WTC11 (cell line): ENCODE measurements at regions not wholly inside any gene's neighbourhood (a gene's known extent, or its start where the extent isn't known, plus 50 kb on each side); places are given as distances from the start of the nearest gene placed in this dataset.

Experiments
- ATAC-seq: fragments of 200-7000 bp; cut with Tn5 transposase; 2 replicates; pipeline ENCODE4 v1.10.0; 2021; ENCODE audit warnings: mild to moderate bottlenecking, moderate library complexity
- CTCF ChIA-PET: fragments of 300-600 bp; sonication (Branson Sonifier 250); formaldehyde crosslinking; loops from one replicate; lab custom pipeline; 2021; ENCODE audit warnings: antibody characterized with exemption; lab: Charles Lee
- POLR2A ChIA-PET: fragments of 350-600 bp; sonication (Branson Sonifier 250); formaldehyde crosslinking; loops from one replicate; lab custom pipeline; 2021; ENCODE audit warnings: antibody characterized with exemption; lab: Charles Lee
- DNase-seq: peaks from one replicate; pipeline ENCODE4 v3.0.0; 2021; ENCODE audit warnings: low spot score
- H3K27ac Mint-ChIP-seq: 2 replicates; pipeline ENCODE4 v1.8.0; 2021; ENCODE audit warnings: mixed read lengths
- H3K27me3 Mint-ChIP-seq: 2 replicates; pipeline ENCODE4 v1.8.0; 2021; ENCODE audit warnings: low read depth, mild to moderate bottlenecking, moderate library complexity, mixed read lengths
- H3K36me3 Mint-ChIP-seq: 2 replicates; pipeline ENCODE4 v1.8.0; 2021; ENCODE audit warnings: mixed read lengths
- H3K4me1 Mint-ChIP-seq: 2 replicates; pipeline ENCODE4 v1.8.0; 2022; ENCODE audit warnings: mixed read lengths
- H3K4me3 Mint-ChIP-seq: 2 replicates; pipeline ENCODE4 v1.8.0; 2021; ENCODE audit warnings: mild to moderate bottlenecking, moderate library complexity, mixed read lengths
- H3K9me3 Mint-ChIP-seq: 2 replicates; pipeline ENCODE4 v1.8.0; 2021; ENCODE audit warnings: mixed read lengths
- ESRRA ChIP-seq: sonication (generic); formaldehyde crosslinking; IDR thresholded peaks from 2 replicates; pipeline ENCODE4 v1.8.1; 2022; ENCODE audit warnings: mild to moderate bottlenecking, missing genetic modification reagents, borderline replicate concordance
- FOXJ3 ChIP-seq: sonication (generic); formaldehyde crosslinking; IDR thresholded peaks from 2 replicates; pipeline ENCODE4 v1.9.0; 2021; ENCODE audit warnings: missing genetic modification reagents, mild to moderate bottlenecking, borderline replicate concordance
- HMGA2 ChIP-seq: fragments of 250-450 bp; sonication (Bioruptor Pico); IDR thresholded peaks from 2 replicates; pipeline ENCODE4 v1.4.0; 2021; ENCODE audit warnings: mild to moderate bottlenecking, moderate library complexity
- KAT7 ChIP-seq: sonication (generic); formaldehyde crosslinking; IDR thresholded peaks from 2 replicates; pipeline ENCODE4 v1.8.1; 2023; ENCODE audit warnings: missing genetic modification reagents, mild to moderate bottlenecking, borderline replicate concordance
- MXD4 ChIP-seq: fragments of 250-450 bp; sonication (Bioruptor Pico); IDR thresholded peaks from 2 replicates; pipeline ENCODE4 v1.8.0; 2021; ENCODE audit warnings: mild to moderate bottlenecking, moderate library complexity, borderline replicate concordance
- NFE2L1 ChIP-seq: sonication (generic); formaldehyde crosslinking; IDR thresholded peaks from 2 replicates; pipeline ENCODE4 v1.8.1; 2023; ENCODE audit warnings: missing genetic modification reagents
- OVOL2 ChIP-seq: fragments of 250-450 bp; sonication (Bioruptor Pico); IDR thresholded peaks from 2 replicates; pipeline ENCODE4 v1.9.0; 2021; ENCODE audit warnings: mild to moderate bottlenecking, borderline replicate concordance
- PRRX2 ChIP-seq: fragments of 250-450 bp; sonication (Bioruptor Pico); IDR thresholded peaks from 2 replicates; pipeline ENCODE4 v1.8.0; 2021; ENCODE audit warnings: mild to moderate bottlenecking
- SP1 ChIP-seq: sonication (generic); formaldehyde crosslinking; conservative IDR thresholded peaks from 2 replicates; pipeline ENCODE4 v1.8.1; 2022; ENCODE audit warnings: missing genetic modification reagents
- ZBTB21 ChIP-seq: sonication (generic); formaldehyde crosslinking; IDR thresholded peaks from 2 replicates; pipeline ENCODE4 v1.8.1; 2023; ENCODE audit warnings: mild to moderate bottlenecking, missing genetic modification reagents, borderline replicate concordance
- ZNF317 ChIP-seq: sonication (generic); formaldehyde crosslinking; IDR thresholded peaks from 2 replicates; pipeline ENCODE4 v1.8.1; 2023; ENCODE audit warnings: low read depth, mild to moderate bottlenecking, moderate library complexity, missing genetic modification reagents, borderline replicate concordance
- ZNF416 ChIP-seq: fragments of 250-450 bp; sonication (Bioruptor Pico); IDR thresholded peaks from 2 replicates; pipeline ENCODE4 v1.9.0; 2021; ENCODE audit warnings: mild to moderate bottlenecking, inconsistent platforms
- TF ChIP-seq, protein P1 (sequence below): fragments of 250-450 bp; sonication (Bioruptor Pico); IDR thresholded peaks from 2 replicates; pipeline ENCODE4 v1.9.0; 2021; ENCODE audit warnings: mild to moderate bottlenecking
- TF ChIP-seq, protein P2 (sequence below): sonication (generic); formaldehyde crosslinking; IDR thresholded peaks from 2 replicates; pipeline ENCODE4 v1.8.1; 2022; ENCODE audit warnings: mild to moderate bottlenecking, moderate library complexity, missing genetic modification reagents
- TF ChIP-seq, protein P3 (sequence below): sonication (generic); formaldehyde crosslinking; IDR thresholded peaks from 2 replicates; pipeline ENCODE4 v1.8.1; 2022; ENCODE audit warnings: missing genetic modification reagents, borderline replicate concordance
- TF ChIP-seq, protein P4 (sequence below): sonication (generic); formaldehyde crosslinking; IDR thresholded peaks from 2 replicates; pipeline ENCODE4 v1.8.1; 2022; ENCODE audit warnings: low read depth, missing genetic modification reagents, borderline replicate concordance
- TF ChIP-seq, protein P5 (sequence below): sonication (generic); formaldehyde crosslinking; IDR thresholded peaks from 2 replicates; pipeline ENCODE4 v1.8.1; 2023; ENCODE audit warnings: mild to moderate bottlenecking, missing genetic modification reagents, borderline replicate concordance

DNA sequence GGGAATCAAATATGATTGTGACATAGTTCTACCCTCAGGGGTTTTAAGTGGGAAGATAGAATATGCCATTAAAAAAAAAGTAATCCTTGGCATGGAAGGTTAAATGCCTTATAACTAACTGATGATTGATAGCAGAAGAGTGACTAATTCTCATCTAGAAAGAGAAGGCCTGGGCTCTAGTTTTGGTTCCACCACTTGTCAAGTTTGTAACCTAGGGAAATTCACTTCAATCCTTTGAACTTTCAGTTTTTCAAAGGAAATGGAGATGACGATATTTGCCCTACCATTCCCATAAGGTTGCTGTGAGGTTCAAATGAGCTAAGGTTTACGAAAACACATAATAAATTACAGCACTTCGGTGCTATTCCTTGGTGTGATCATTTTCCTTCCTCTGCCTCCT, 88.5 kb downstream of the GPR88 start:
- H3K4me3 Mint-ChIP-seq, result no peak overlapping the region
- ChIA-PET POLR2A (no interaction called here), CTCF (no interaction called here)
- ATAC-seq, result no peak
- TF ChIP-seq SP1 (CRISPR knock-in tag) (no peak), FOXJ3 (CRISPR knock-in tag) (no peak), PRRX2 (CRISPR knock-in tag) (no peak), ZNF317 (CRISPR knock-in tag) (no peak), ZNF416 (CRISPR knock-in tag) (no peak), OVOL2 (CRISPR knock-in tag) (no peak)
- TF ChIP-seq, protein P1, sequence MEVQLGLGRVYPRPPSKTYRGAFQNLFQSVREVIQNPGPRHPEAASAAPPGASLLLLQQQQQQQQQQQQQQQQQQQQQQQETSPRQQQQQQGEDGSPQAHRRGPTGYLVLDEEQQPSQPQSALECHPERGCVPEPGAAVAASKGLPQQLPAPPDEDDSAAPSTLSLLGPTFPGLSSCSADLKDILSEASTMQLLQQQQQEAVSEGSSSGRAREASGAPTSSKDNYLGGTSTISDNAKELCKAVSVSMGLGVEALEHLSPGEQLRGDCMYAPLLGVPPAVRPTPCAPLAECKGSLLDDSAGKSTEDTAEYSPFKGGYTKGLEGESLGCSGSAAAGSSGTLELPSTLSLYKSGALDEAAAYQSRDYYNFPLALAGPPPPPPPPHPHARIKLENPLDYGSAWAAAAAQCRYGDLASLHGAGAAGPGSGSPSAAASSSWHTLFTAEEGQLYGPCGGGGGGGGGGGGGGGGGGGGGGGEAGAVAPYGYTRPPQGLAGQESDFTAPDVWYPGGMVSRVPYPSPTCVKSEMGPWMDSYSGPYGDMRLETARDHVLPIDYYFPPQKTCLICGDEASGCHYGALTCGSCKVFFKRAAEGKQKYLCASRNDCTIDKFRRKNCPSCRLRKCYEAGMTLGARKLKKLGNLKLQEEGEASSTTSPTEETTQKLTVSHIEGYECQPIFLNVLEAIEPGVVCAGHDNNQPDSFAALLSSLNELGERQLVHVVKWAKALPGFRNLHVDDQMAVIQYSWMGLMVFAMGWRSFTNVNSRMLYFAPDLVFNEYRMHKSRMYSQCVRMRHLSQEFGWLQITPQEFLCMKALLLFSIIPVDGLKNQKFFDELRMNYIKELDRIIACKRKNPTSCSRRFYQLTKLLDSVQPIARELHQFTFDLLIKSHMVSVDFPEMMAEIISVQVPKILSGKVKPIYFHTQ (CRISPR knock-in tag), result no peak
- TF ChIP-seq, protein P2, sequence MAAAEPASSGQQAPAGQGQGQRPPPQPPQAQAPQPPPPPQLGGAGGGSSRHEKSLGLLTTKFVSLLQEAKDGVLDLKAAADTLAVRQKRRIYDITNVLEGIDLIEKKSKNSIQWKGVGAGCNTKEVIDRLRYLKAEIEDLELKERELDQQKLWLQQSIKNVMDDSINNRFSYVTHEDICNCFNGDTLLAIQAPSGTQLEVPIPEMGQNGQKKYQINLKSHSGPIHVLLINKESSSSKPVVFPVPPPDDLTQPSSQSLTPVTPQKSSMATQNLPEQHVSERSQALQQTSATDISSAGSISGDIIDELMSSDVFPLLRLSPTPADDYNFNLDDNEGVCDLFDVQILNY, result no peak
- TF ChIP-seq, protein P3, sequence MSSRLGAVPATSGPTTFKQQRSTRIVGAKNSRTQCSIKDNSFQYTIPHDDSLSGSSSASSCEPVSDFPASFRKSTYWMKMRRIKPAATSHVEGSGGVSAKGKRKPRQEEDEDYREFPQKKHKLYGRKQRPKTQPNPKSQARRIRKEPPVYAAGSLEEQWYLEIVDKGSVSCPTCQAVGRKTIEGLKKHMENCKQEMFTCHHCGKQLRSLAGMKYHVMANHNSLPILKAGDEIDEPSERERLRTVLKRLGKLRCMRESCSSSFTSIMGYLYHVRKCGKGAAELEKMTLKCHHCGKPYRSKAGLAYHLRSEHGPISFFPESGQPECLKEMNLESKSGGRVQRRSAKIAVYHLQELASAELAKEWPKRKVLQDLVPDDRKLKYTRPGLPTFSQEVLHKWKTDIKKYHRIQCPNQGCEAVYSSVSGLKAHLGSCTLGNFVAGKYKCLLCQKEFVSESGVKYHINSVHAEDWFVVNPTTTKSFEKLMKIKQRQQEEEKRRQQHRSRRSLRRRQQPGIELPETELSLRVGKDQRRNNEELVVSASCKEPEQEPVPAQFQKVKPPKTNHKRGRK (CRISPR knock-in tag), result no peak
- TF ChIP-seq, protein P4, sequence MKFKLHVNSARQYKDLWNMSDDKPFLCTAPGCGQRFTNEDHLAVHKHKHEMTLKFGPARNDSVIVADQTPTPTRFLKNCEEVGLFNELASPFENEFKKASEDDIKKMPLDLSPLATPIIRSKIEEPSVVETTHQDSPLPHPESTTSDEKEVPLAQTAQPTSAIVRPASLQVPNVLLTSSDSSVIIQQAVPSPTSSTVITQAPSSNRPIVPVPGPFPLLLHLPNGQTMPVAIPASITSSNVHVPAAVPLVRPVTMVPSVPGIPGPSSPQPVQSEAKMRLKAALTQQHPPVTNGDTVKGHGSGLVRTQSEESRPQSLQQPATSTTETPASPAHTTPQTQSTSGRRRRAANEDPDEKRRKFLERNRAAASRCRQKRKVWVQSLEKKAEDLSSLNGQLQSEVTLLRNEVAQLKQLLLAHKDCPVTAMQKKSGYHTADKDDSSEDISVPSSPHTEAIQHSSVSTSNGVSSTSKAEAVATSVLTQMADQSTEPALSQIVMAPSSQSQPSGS (CRISPR knock-in tag), result no peak
- H3K9me3 Mint-ChIP-seq, result peaks cover 5% of the 10 kb centered on the region
- no peak overlapping the region for H3K27ac Mint-ChIP-seq
- H3K4me1 Mint-ChIP-seq, result peaks cover 6% of the 10 kb centered on the region; the same call in 1 of the 2 replicates
- no peak for DNase-seq
- no peaks in the 10 kb centered on the region for H3K36me3 Mint-ChIP-seq
- H3K27me3 Mint-ChIP-seq, result no peaks in the 10 kb centered on the region

DNA sequence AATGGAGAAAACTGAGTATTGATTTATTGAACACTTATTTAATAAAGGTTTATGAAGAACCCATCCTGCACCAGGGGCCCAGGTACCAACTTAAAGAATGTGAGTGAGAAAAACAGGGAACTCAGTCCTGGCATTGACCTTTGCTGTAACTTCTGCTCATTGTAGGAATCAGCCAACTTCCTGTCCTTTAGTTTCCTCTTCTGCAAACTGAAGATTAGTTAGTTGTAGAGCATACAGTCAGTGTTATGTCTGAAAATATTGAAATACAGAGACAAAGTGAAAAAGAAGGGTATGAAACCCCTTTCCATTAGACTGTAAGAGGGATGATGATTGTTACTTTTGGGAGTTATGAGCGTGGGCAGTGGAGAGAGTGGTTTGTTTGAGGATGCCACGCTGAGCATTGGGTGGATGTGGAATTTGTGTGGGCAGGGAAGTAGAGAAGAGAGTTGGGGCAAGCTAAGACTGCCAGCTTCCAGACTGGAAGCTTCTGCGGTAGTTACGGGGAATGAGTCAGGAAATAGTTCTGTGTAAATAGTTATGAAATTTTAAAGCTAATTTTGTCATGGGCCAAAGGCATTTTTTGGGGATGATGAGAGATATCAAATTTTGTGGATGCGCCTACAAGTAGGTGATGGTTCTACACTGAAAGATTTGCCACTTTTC, 89.2 kb downstream of the GPR88 start:
- ChIA-PET POLR2A (no interaction called here), CTCF (no interaction called here)
- Mint-ChIP-seq H3K36me3 (no peaks in the 10 kb centered on the region), H3K27me3 (no peaks in the 10 kb centered on the region), H3K4me3 (no peak overlapping the region), H3K9me3 (peaks cover 7% of the 10 kb centered on the region), H3K27ac (no peak overlapping the region), H3K4me1 (0 out of 2 replicates have a peak, but pooled peaks cover under 1% of the 10 kb centered on the region)
- no peak for DNase-seq
- no peak for TF ChIP-seq ESRRA (CRISPR knock-in tag)
- TF ChIP-seq ZBTB21 (CRISPR knock-in tag), result no peak
- TF ChIP-seq KAT7 (CRISPR knock-in tag), result no peak
- no peak for TF ChIP-seq NFE2L1 (CRISPR knock-in tag)
- TF ChIP-seq, protein P5, sequence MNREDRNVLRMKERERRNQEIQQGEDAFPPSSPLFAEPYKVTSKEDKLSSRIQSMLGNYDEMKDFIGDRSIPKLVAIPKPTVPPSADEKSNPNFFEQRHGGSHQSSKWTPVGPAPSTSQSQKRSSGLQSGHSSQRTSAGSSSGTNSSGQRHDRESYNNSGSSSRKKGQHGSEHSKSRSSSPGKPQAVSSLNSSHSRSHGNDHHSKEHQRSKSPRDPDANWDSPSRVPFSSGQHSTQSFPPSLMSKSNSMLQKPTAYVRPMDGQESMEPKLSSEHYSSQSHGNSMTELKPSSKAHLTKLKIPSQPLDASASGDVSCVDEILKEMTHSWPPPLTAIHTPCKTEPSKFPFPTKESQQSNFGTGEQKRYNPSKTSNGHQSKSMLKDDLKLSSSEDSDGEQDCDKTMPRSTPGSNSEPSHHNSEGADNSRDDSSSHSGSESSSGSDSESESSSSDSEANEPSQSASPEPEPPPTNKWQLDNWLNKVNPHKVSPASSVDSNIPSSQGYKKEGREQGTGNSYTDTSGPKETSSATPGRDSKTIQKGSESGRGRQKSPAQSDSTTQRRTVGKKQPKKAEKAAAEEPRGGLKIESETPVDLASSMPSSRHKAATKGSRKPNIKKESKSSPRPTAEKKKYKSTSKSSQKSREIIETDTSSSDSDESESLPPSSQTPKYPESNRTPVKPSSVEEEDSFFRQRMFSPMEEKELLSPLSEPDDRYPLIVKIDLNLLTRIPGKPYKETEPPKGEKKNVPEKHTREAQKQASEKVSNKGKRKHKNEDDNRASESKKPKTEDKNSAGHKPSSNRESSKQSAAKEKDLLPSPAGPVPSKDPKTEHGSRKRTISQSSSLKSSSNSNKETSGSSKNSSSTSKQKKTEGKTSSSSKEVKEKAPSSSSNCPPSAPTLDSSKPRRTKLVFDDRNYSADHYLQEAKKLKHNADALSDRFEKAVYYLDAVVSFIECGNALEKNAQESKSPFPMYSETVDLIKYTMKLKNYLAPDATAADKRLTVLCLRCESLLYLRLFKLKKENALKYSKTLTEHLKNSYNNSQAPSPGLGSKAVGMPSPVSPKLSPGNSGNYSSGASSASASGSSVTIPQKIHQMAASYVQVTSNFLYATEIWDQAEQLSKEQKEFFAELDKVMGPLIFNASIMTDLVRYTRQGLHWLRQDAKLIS, result no peak
- TF ChIP-seq MXD4 (CRISPR knock-in tag), result no peak
- TF ChIP-seq, protein P2, result no peak
- TF ChIP-seq HMGA2 (CRISPR knock-in tag), result no peak
- no peak for ATAC-seq
